ENCODE measurements at regions not wholly inside any gene's neighbourhood (a gene's known extent, or its start where the extent isn't known, plus 50 kb on each side); places are given as distances from the start of the nearest gene placed in this dataset.
A peak's percentile ranks its signal among the peaks of the same experiment; 100 is the strongest.

DNA sequence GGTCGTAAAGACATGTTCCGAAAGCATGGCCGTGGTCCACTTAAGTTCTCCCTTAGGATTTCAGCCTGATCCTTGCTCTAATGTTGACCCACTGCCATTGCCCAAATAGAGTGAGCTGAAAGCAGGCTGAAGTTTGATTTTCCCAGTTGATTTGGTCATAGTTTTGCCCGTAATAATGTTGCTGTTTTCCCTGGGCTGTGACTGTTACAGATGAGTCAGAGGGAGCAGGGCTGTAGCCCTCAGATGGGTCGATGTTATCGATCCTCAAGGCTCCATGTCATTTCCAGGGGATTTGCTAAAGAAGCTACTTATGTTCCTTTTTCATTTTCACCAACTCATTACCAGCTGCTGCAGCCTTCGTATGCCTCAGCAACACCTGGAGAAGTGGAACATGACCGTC is 169.0 kb upstream of the ZFHX3 start:
- ATAC-seq = no peak
- intact Hi-C loops (cut with DNase I, micrococcal nuclease) = no loop called here
- no peak for DNase-seq

- DNase-seq (no peak), ATAC-seq (no peak)
- intact Hi-C loops (cut with DNase I, micrococcal nuclease) = no loop called here
These were observed 167.9 kb upstream of the ZFHX3 start for GRCh38 chr16:73215678-73216377.

DNA sequence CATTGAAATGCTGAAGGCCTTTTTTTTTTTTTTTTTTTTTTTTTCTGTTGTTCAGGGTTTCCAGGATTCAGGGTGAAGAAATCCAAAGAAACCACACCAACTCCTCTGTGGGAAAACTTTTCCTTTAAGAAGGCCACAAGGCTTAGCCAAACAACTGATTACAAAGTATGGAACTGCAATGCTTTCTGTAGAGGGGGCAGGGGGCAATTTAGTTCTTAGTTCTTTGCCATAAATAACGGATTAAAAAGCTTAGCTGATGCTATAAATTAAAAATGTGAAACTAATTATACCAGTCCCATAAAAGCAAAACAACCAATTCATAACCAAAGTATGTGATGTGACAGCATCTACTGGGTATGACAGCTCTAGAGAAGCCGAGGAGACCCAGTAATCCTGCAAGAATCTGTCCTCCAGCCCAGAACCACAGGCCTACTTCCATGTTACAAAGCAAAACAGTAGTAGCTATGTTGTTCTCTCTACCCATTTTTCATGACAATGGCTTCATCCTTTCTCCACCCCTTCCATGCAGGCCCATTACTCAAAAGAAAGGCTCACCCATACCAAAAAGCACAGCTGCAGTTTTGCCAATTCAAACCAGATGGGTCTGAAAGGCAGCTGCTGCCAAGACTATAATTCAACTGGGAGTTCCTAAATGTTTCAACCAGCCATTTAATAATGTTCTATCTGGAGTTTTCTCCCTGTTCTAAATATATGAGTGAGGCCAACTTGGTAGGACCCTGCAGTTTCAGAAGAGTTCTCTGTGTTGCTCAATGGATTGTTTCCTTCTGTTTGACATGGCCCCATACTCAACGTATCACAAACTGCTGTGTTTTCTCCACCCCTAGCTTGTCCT is 167.1 kb upstream of the ZFHX3 start:
- no peak for ATAC-seq
- intact Hi-C loops (cut with DNase I, micrococcal nuclease) = no loop called here
- no peak for DNase-seq

- DNase-seq (no peak), ATAC-seq (no peak)
- intact Hi-C loops (cut with DNase I, micrococcal nuclease) = no loop called here
These were observed 166.0 kb upstream of the ZFHX3 start for GRCh38 chr16:73213732-73214455.

- DNase-seq (no peak), ATAC-seq (no peak)
- intact Hi-C loops (cut with DNase I, micrococcal nuclease) = no loop called here
These were observed 164.5 kb upstream of the ZFHX3 start for GRCh38 chr16:73212431-73212830.

GRCh38 chr16:73210686-73211085 is 162.8 kb upstream of the ZFHX3 start:
- DNase-seq (no peak), ATAC-seq (no peak)
- intact Hi-C loops (cut with DNase I, micrococcal nuclease) = no loop called here

GRCh38 chr16:73210084-73210483 is 162.2 kb upstream of the ZFHX3 start:
- DNase-seq (no peak), ATAC-seq (no peak)
- intact Hi-C loops (cut with DNase I, micrococcal nuclease) = no loop called here

DNA sequence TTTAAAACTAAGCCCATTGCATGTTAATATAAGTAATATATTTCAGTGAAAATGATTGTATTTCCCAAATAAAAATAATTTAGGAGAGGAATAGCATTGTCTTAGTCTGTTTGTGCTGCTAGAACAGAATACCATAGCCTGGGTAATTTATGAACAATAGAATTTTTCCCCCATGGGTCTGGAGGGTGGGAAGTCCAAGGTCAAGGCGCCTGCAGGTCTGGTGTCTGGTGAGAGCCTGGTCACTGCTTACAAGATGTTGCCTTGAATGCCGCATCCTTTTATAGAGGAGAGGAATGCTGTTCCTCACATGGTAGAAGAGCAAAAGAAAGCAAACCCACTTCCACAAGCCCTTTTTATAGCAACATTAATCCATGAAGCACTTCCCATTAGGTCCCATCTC is 161.3 kb upstream of the ZFHX3 start:
- no peak for ATAC-seq
- DNase-seq = no peak
- intact Hi-C loops (cut with DNase I, micrococcal nuclease) = no loop called here

DNA sequence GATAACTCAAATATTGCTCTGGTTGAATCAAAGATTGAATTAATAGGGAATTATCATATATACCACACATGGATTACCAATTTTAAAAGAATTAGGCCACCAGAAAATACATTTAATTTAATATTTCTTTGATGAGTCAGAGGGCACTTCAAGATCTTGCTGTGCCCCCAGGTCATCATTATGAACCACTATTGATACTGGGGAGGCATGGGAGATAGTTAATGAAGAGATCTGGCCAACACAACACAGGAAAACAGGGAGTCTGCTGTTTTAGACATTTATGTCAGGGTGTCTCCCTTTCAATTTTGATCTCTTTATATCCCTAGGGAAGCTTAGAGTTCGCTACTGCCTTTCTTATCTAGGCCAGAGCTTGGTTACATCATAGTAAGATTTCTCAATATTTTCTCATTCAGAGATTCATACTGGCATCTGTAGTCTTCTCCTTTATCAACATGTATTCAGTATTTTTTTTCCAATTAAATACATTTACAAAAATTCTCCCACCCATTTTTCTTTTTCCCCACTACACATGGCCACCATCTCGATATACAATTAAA is 158.3 kb upstream of the ZFHX3 start:
- intact Hi-C loops (cut with DNase I, micrococcal nuclease) = no loop called here
- DNase-seq (no peak), ATAC-seq (no peak)

DNA sequence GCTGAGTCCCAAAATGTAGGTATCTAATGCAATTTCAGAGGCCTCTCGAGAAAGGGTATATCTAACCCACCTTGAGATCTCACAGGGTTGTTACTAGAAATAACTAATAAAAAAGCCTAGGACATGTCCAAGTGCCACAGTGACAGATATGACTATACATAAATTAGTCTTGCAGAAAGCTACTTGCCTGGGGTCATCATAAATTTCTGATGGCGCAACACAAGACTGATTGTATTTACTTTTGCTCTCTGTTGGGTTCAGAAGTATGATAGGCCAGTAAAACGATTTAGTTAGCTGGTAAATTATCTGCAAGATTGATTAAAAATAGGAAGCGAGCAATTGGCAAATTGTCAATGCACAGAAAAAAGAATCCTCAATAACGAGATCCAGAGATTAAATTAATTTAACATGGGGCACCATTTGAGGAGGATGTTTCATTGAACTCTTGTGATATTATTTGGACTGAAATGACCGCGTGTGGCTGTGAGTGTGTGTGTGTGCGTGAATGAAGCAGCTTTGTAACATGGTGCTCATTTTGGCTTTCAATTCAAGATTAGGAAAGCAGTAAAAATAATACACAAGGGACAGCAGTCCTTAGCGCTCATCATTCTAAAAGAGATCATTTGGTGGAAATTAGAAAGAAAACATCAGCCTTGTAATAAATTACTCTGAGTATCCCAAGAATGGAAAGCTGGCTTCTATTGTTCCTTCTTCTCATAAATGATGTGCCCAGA is 157.4 kb upstream of the ZFHX3 start:
- no peak for DNase-seq
- intact Hi-C loops (cut with DNase I, micrococcal nuclease) = no loop called here
- ATAC-seq = peak; percentile 62

- intact Hi-C loops (cut with DNase I, micrococcal nuclease) = no loop called here
- peak; percentile 87 for ATAC-seq
- peak; percentile 44 to 64 for DNase-seq
These were observed 156.6 kb upstream of the ZFHX3 start for GRCh38 chr16:73204359-73205152.

- ATAC-seq = peak; percentile 75
- intact Hi-C loops (cut with DNase I, micrococcal nuclease) = no loop called here
- peak; percentile 73 to 84 for DNase-seq
These were observed 154.3 kb upstream of the ZFHX3 start for GRCh38 chr16:73202161-73202729.

DNA sequence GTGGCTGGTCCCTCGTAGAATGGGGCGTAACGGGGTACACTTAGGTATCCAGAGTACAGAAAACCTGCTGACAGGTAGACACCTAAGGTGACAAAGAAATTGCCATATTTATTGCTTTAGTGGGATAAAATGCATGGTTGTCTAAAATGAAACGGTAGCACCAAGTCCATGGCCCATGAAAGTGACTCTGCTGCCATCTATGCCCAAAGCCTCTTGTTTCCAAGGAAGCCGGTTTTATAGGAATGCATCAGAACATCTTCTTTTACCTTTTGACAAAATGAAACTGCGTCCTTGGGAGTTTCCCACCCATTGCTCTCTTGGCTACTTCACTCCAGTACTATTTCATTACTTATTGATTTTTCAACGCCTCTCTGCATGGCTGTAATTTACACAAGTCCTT is 151.3 kb upstream of the ZFHX3 start:
- intact Hi-C loops (cut with DNase I, micrococcal nuclease) = loop anchor here in 1 of 2 donors (5.0 to 10.0 kb wide), 2 partner anchors 364 to 697 kb away; no protein-coding TSS in a partner anchor
- DNase-seq (no peak), ATAC-seq (no peak)

DNA sequence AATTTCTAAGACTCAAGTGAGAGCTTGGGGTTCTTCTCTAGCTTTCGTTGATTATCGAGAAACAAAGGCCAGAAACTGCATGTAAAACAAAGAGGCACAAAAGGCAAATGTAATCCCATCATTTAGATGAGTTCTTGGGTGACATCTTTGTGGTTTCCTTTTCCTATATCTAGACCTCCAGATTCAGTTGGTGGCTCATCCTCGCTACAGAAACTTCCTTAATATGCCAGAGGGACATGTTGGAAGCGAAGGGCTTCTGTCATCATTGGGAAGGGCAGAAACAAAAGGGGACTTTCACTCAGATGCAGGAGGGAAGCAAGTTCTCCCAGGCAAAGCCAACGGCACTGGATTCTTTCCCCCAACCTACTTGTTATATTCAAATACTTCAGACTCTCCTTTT is 150.6 kb upstream of the ZFHX3 start:
- intact Hi-C loops (cut with DNase I, micrococcal nuclease) = loop anchor here in 1 of 2 donors (5.0 to 10.0 kb wide), 2 partner anchors 364 to 696 kb away; no protein-coding TSS in a partner anchor
- no peak for ATAC-seq
- DNase-seq = no peak

DNA sequence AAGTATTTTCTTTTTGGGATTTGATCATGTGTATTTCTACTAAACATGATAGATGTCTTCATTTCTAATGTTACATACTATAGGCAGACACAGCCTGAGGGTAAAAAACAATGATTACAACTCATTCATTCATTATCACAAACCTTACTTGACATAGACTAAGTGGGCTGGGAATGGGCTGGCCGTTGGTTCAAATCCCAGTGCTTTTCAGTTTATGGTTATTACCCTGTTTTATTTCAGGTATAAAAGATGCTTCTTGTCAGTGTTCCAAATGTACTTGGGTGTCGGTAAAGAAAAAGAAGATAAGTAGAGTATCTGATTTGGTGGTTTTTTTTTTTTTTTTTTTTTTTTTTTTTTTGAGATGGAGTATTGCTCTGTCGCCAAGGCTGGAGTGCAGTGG is 149.7 kb upstream of the ZFHX3 start:
- intact Hi-C loops (cut with DNase I, micrococcal nuclease) = loop anchor here in 1 of 2 donors (5.0 to 10.0 kb wide), 2 partner anchors 363 to 695 kb away; no protein-coding TSS in a partner anchor
- peak in 1 of 2 donors; percentile 24 for DNase-seq
- peak; percentile 77 for ATAC-seq

DNA sequence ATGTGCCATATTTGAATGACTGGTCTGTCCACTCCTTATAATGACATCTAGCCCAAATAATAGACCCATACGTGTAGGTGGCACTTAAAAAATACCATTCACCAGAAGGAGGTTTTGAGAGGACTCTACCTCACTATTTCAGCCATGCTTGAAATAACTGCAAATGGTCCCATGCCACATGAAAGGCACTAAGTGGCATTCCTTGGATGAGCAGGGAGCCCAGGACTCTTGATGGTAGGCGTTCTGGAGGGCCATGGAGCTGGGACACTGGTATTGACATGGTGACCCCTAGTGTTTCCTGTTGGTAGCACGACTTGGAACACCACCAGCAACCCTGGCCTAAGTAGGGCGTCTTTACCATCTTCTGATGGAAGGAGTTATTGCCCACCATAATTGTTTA is 148.7 kb upstream of the ZFHX3 start:
- peak; percentile 66 to 70 for DNase-seq
- peak; percentile 86 for ATAC-seq

DNA sequence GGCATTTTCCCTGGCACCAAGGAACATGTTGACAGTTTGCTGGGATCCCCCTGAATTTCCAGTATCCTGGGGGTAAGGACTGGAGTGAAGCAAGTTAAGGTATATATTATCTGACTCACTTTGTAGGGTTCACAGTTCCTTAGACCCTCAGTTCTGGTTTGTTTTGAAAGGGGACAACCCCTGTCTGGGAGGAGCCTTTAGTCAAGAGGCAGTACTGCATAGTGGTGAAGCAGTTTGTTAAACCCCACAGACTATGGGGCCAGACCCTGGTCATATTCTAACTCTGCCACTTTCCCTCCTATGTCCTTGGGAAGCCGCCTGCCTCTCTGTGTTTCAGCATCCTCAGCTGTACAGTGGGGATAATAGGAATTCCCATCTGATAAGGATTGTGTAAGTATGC is 145.5 kb upstream of the ZFHX3 start:
- no peak for ATAC-seq
- DNase-seq = no peak
- intact Hi-C loops (cut with DNase I, micrococcal nuclease) = loop anchor here in 1 of 2 donors (10.0 kb wide), 1 partner anchor 359 kb away; no protein-coding TSS in a partner anchor

More for the DNA sequence above, 148.7 kb upstream of the ZFHX3 start:
- intact Hi-C loops (cut with DNase I, micrococcal nuclease) = loop anchor here in 1 of 2 donors (5.0 to 10.0 kb wide), 2 partner anchors 362 to 694 kb away; no protein-coding TSS in a partner anchor
